Nephron (organoid): ENCODE measurements at regions not wholly inside any gene's neighbourhood (a gene's known extent, or its start where the extent isn't known, plus 50 kb on each side); places are given as distances from the start of the nearest gene placed in this dataset.

Source experiments
- H3K27ac Mint-ChIP-seq, 3 experiments: 2 replicates each; pipeline ENCODE4 v1.8.0; 2020; ENCODE audit warnings: mixed read lengths in 3 of 3, mild to moderate bottlenecking in 2 of 3, moderate library complexity in 1 of 3
- H3K27me3 Mint-ChIP-seq: 2 replicates; pipeline ENCODE4 v1.8.0; 2021; ENCODE audit warnings: low read depth, mild to moderate bottlenecking, moderate library complexity, mixed read lengths
- H3K36me3 Mint-ChIP-seq: 2 replicates; pipeline ENCODE4 v1.8.0; 2020; ENCODE audit warnings: low read depth, mixed read lengths
- H3K4me1 Mint-ChIP-seq: 2 replicates; pipeline ENCODE4 v1.8.0; 2020; ENCODE audit warnings: mixed read lengths
- H3K4me3 Mint-ChIP-seq, 3 experiments: 2 replicates each; pipeline ENCODE4 v1.8.0; 2020; ENCODE audit warnings: mild to moderate bottlenecking in 3 of 3, mixed read lengths in 3 of 3, moderate library complexity in 2 of 3
- H3K9me3 Mint-ChIP-seq: 2 replicates; pipeline ENCODE4 v1.8.0; 2020; ENCODE audit warnings: mixed read lengths
- TF ChIP-seq, protein P1 (sequence below), 3 experiments: fragments of 200-600 bp; sonication (generic); IDR thresholded peaks; one replicate each; pipeline ENCODE4 v1.5.0; 2021; ENCODE audit warnings: antibody characterized with exemption in 3 of 3; ENCODE audit not compliant: unreplicated experiment in 3 of 3

DNA sequence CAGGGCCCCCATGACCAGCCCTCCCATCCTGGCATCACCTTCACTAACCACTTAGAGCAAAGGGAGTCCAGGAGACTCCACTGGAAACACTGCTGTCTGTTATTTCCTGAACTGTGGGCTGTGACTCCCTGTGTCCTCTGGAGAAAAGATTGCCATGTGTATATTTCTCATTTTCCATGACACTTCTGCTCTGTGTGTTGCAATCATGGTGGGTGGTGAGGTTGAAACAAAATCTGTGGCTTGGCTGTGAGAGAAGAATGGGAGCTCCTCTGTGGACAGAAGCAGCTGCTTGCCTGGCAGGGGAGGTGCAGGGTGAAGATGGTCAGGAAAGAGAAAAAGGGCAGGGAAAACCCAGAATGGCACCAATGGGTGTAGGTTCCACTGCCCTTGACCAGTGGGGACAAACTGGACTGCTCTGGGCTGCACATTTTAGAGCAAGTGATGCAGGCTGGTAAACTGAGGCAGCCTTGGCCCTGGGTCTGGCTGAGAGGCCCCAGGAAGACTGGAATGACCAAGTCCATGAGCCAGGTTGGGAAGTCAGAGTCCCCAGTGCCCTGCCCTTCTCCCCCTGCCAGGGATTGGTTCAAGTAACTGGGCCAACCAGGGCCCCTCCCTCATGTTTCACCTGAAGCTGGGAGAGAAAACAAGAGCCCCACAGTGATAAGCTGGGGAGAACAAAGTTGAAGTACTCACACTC, 314.3 kb downstream of the C16orf95 start:
- Mint-ChIP-seq H3K36me3 (peaks cover 5% of the 10 kb centered on the region), H3K4me1 (peaks cover 9% of the 10 kb centered on the region), H3K4me3 (no peak overlapping the region), H3K27me3 (peaks cover 22% of the 10 kb centered on the region), H3K27ac (peak overlapping the region in 1 of 3 experiments; percentile 36), H3K9me3 (peaks cover 9% of the 10 kb centered on the region)
- TF ChIP-seq, protein P1, sequence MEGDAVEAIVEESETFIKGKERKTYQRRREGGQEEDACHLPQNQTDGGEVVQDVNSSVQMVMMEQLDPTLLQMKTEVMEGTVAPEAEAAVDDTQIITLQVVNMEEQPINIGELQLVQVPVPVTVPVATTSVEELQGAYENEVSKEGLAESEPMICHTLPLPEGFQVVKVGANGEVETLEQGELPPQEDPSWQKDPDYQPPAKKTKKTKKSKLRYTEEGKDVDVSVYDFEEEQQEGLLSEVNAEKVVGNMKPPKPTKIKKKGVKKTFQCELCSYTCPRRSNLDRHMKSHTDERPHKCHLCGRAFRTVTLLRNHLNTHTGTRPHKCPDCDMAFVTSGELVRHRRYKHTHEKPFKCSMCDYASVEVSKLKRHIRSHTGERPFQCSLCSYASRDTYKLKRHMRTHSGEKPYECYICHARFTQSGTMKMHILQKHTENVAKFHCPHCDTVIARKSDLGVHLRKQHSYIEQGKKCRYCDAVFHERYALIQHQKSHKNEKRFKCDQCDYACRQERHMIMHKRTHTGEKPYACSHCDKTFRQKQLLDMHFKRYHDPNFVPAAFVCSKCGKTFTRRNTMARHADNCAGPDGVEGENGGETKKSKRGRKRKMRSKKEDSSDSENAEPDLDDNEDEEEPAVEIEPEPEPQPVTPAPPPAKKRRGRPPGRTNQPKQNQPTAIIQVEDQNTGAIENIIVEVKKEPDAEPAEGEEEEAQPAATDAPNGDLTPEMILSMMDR (IDR thresholded peaks at IDR 0.05; ENCODE audit: unreplicated experiment in 3 of 3): no peak

DNA sequence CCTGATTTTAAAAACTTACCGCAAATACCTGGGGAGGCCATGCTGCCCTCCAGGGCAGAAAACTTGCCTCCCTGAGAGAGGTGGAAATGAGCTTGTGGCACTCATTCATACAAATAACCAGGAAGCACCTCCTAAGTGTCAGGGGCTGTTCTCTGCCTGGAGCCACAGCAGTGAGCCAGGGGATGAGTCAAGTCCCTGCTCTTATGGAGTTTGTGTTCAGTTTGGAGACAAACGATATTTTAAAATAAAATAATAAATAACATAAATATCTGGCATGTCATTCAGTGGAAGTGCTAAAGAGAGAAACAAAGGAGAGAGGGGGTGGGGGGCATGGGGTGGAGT, 313.8 kb downstream of the C16orf95 start:
- peaks cover 9% of the 10 kb centered on the region for H3K9me3 Mint-ChIP-seq
- TF ChIP-seq, protein P1 (IDR thresholded peaks at IDR 0.05; ENCODE audit: unreplicated experiment in 3 of 3): no peak
- H3K27ac Mint-ChIP-seq: no peak overlapping the region
- peaks cover 21% of the 10 kb centered on the region for H3K27me3 Mint-ChIP-seq
- H3K4me1 Mint-ChIP-seq: peaks cover 9% of the 10 kb centered on the region
- no peak overlapping the region for H3K4me3 Mint-ChIP-seq
- peaks cover 5% of the 10 kb centered on the region for H3K36me3 Mint-ChIP-seq

DNA sequence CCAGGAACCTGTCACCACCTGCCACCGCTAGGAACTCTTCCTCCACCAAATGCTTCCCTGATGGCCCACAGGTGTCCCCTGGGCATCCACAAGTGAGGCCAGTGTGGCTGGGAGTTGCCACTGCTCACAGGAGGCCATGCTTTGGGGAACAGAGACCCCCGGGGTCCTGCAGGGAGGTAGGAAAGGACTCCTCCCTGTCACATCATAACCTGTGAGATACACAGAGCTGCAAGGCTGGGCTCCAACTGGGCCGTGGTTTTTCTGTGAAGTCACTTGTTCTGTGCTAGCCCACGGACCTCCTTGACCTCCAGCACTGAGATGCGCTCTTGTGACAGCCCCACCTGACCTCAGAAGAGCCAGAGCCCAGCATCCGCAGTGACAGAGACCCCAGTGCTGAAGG, 311.2 kb downstream of the C16orf95 start:
- Mint-ChIP-seq H3K27ac (no peak overlapping the region), H3K4me3 (no peak overlapping the region), H3K36me3 (peaks cover 5% of the 10 kb centered on the region), H3K27me3 (peaks cover 21% of the 10 kb centered on the region), H3K4me1 (peaks cover 9% of the 10 kb centered on the region), H3K9me3 (no peaks in the 10 kb centered on the region)
- TF ChIP-seq, protein P1 (IDR thresholded peaks at IDR 0.05; ENCODE audit: unreplicated experiment in 3 of 3): no peak

DNA sequence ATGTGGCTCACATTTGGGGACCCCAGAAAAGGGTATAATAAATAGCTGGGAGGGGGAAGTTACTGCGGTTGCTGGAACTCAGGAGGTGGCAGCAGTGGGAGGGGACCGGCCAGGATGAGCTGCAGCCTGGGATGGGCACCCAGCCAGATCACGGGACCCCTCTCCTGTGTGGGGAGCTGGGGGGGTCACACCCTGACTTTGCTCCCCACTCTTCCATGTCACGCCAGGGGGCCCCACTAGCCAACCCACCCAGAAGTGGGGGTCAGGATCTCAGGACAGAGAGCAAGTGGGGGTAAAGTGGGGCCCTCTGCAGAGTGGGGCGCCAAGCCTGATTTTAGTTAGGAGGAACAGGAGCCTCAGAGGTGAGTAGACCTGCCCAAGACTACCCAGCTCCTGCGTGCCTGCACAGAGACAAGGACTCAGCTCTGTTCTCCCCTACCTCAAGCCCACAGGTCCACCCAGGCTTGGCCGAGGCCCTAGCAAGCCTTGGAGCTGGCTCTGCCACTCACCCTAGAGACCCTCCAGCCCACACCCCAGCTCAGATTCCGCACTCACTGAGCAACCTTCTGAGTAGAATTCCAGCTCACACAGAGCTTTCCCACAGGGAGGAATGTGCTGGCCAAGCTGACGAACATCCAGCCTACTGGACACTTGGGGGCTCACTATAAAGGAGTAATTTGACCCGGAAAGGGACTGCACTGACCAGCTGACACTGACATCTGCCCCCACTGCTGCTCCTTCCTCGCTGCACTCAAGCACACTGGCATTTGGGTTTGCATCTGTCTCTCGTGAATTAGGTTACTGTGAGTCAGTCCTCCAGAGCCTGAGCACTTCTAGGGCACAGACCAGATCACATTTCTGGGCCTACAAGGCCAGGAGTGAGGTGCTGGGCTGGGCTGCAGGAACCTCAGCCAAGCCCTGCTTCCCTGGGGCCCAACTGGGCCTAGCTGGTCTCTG, 310.1 kb downstream of the C16orf95 start:
- no peak overlapping the region for H3K4me3 Mint-ChIP-seq
- no peaks in the 10 kb centered on the region for H3K9me3 Mint-ChIP-seq
- H3K4me1 Mint-ChIP-seq: peaks cover 9% of the 10 kb centered on the region
- TF ChIP-seq, protein P1 (IDR thresholded peaks at IDR 0.05; ENCODE audit: unreplicated experiment in 3 of 3): no peak
- peaks cover 5% of the 10 kb centered on the region for H3K36me3 Mint-ChIP-seq
- peak overlapping the region in 1 of 3 experiments; percentile 11 for H3K27ac Mint-ChIP-seq
- peaks cover 32% of the 10 kb centered on the region for H3K27me3 Mint-ChIP-seq

DNA sequence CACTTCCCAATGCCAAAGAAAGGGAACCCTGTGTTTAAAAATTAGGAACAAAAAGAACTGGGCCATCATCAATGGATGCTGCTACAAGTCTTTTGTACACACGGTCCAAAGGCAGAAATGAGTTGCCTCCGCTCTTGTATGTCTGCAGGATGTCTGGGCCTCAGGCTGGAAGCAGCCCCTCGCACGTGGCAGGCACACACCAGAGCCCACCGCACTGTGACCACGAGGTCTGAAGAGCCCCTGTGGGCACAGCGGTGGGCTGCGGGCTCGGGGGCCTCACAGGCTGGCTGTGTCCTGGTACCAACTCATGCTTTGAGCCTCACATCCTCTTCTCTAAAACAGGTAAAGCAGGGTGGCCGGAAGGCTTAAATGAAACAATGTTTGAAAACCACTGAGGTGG, 309.3 kb downstream of the C16orf95 start:
- no peak overlapping the region for H3K4me3 Mint-ChIP-seq
- peaks cover 31% of the 10 kb centered on the region for H3K27me3 Mint-ChIP-seq
- no peak overlapping the region for H3K27ac Mint-ChIP-seq
- peaks cover 7% of the 10 kb centered on the region for H3K4me1 Mint-ChIP-seq
- H3K36me3 Mint-ChIP-seq: peaks cover under 1% of the 10 kb centered on the region
- TF ChIP-seq, protein P1 (IDR thresholded peaks at IDR 0.05; ENCODE audit: unreplicated experiment in 3 of 3): no peak
- H3K9me3 Mint-ChIP-seq: no peaks in the 10 kb centered on the region
